ENCODE measurements at regions not wholly inside any gene's neighbourhood (a gene's known extent, or its start where the extent isn't known, plus 50 kb on each side); places are given as distances from the start of the nearest gene placed in this dataset.

- Histone ChIP-seq H3K79me2 (ENCODE audit: control insufficient read depth, insufficient read depth, low read length, poor library complexity) (no peaks in the 10 kb centered on the region), H4K91ac (ENCODE audit: low read depth, low read length) (no peak overlapping the region), H2BK12ac (ENCODE audit: low read length) (no peak overlapping the region), H3K27ac (ENCODE audit: low read depth, low read length) (no peak overlapping the region), H3K4ac (ENCODE audit: low read depth, low read length) (no peak overlapping the region), H3K9ac (ENCODE audit: low read length) (no peak overlapping the region), H3K36me3 (ENCODE audit: control insufficient read depth in 1 of 2, insufficient read depth in 2 of 2, low read length in 2 of 2) (no peaks in the 10 kb centered on the region), H2AK5ac (ENCODE audit: low read length) (no peak overlapping the region), H3K23ac (ENCODE audit: low read length) (no peak overlapping the region), H4K8ac (ENCODE audit: low read depth, low read length) (no peak overlapping the region), H3K4me2 (ENCODE audit: low read length) (no peak overlapping the region), H2AFZ (ENCODE audit: insufficient read depth, low read length, poor library complexity) (no peak overlapping the region), H4K12ac (ENCODE audit: low read depth, low read length) (no peak overlapping the region), H3K18ac (ENCODE audit: low read length) (no peak overlapping the region), H3K9me3 (ENCODE audit: insufficient read depth, low read depth, low read length) (no peaks in the 10 kb centered on the region), H3K4me1 (ENCODE audit: control insufficient read depth in 1 of 2, insufficient read depth in 2 of 2, low read length in 2 of 2) (no peaks in the 10 kb centered on the region), H2BK120ac (ENCODE audit: insufficient read depth, low read length, poor library complexity) (no peak overlapping the region), H3K79me1 (ENCODE audit: low read length) (no peaks in the 10 kb centered on the region), H2BK5ac (ENCODE audit: low read depth, low read length, poor library complexity) (no peak overlapping the region), H3K4me3 (ENCODE audit: low read depth, low read length) (no peak overlapping the region), H3K27me3 (ENCODE audit: insufficient read depth, low read length) (no peaks in the 10 kb centered on the region), H3K14ac (ENCODE audit: low read length) (no peak overlapping the region)
- no CpG with 5 or more reads among the region's 2 CpGs for WGBS (ENCODE audit: extremely low coverage, insufficient coverage, insufficient read length)
- DNase-seq, result no peak
Measured at GRCh38 chr20:7189231-7189630, 421.7 kb downstream of the BMP2 start.

- H3K4me1 ChIP-seq (ENCODE audit: control insufficient read depth in 1 of 2, insufficient read depth in 2 of 2, low read length in 2 of 2), result no peaks in the 10 kb centered on the region
- H4K91ac ChIP-seq (ENCODE audit: low read depth, low read length), result no peak overlapping the region
- H3K14ac ChIP-seq (ENCODE audit: low read length), result no peak overlapping the region
- H3K9ac ChIP-seq (ENCODE audit: low read length), result no peak overlapping the region
- H3K4me3 ChIP-seq (ENCODE audit: low read depth, low read length), result no peak overlapping the region
- H3K79me2 ChIP-seq (ENCODE audit: control insufficient read depth, insufficient read depth, low read length, poor library complexity), result no peaks in the 10 kb centered on the region
- no peaks in the 10 kb centered on the region for H3K79me1 ChIP-seq (ENCODE audit: low read length)
- no peak overlapping the region for H2AK5ac ChIP-seq (ENCODE audit: low read length)
- no peak overlapping the region for H3K4ac ChIP-seq (ENCODE audit: low read depth, low read length)
- no peak overlapping the region for H2AFZ ChIP-seq (ENCODE audit: insufficient read depth, low read length, poor library complexity)
- no peak overlapping the region for H3K18ac ChIP-seq (ENCODE audit: low read length)
- no peak overlapping the region for H4K8ac ChIP-seq (ENCODE audit: low read depth, low read length)
- no peak overlapping the region for H4K12ac ChIP-seq (ENCODE audit: low read depth, low read length)
- H3K9me3 ChIP-seq (ENCODE audit: insufficient read depth, low read depth, low read length), result no peaks in the 10 kb centered on the region
- peak in 1 of 2 donors; percentile 0 for DNase-seq
- H3K36me3 ChIP-seq (ENCODE audit: control insufficient read depth in 1 of 2, insufficient read depth in 2 of 2, low read length in 2 of 2), result no peaks in the 10 kb centered on the region
- H2BK120ac ChIP-seq (ENCODE audit: insufficient read depth, low read length, poor library complexity), result no peak overlapping the region
- H3K4me2 ChIP-seq (ENCODE audit: low read length), result no peak overlapping the region
- WGBS (ENCODE audit: extremely low coverage, insufficient coverage, insufficient read length), result no CpG with 5 or more reads among the region's 4 CpGs
- H3K27ac ChIP-seq (ENCODE audit: low read depth, low read length), result no peak overlapping the region
- no peak overlapping the region for H2BK12ac ChIP-seq (ENCODE audit: low read length)
- no peak overlapping the region for H3K23ac ChIP-seq (ENCODE audit: low read length)
- no peak overlapping the region for H2BK5ac ChIP-seq (ENCODE audit: low read depth, low read length, poor library complexity)
- H3K27me3 ChIP-seq (ENCODE audit: insufficient read depth, low read length), result no peaks in the 10 kb centered on the region
Measured at GRCh38 chr20:7193681-7194080, 426.2 kb downstream of the BMP2 start.

GRCh38 chr20:7195704-7196103 is 428.2 kb downstream of the BMP2 start:
- Histone ChIP-seq H4K91ac (ENCODE audit: low read depth, low read length) (no peak overlapping the region), H4K12ac (ENCODE audit: low read depth, low read length) (no peak overlapping the region), H2BK12ac (ENCODE audit: low read length) (no peak overlapping the region), H3K79me2 (ENCODE audit: control insufficient read depth, insufficient read depth, low read length, poor library complexity) (no peaks in the 10 kb centered on the region), H3K4me2 (ENCODE audit: low read length) (no peak overlapping the region), H3K18ac (ENCODE audit: low read length) (no peak overlapping the region), H3K27ac (ENCODE audit: low read depth, low read length) (no peak overlapping the region), H3K36me3 (ENCODE audit: control insufficient read depth in 1 of 2, insufficient read depth in 2 of 2, low read length in 2 of 2) (no peaks in the 10 kb centered on the region), H3K4me3 (ENCODE audit: low read depth, low read length) (no peak overlapping the region), H2BK120ac (ENCODE audit: insufficient read depth, low read length, poor library complexity) (no peak overlapping the region), H4K8ac (ENCODE audit: low read depth, low read length) (no peak overlapping the region), H3K9me3 (ENCODE audit: insufficient read depth, low read depth, low read length) (no peaks in the 10 kb centered on the region), H3K23ac (ENCODE audit: low read length) (no peak overlapping the region), H3K27me3 (ENCODE audit: insufficient read depth, low read length) (no peaks in the 10 kb centered on the region), H3K9ac (ENCODE audit: low read length) (no peak overlapping the region), H2BK5ac (ENCODE audit: low read depth, low read length, poor library complexity) (no peak overlapping the region), H3K4me1 (ENCODE audit: control insufficient read depth in 1 of 2, insufficient read depth in 2 of 2, low read length in 2 of 2) (no peaks in the 10 kb centered on the region), H3K79me1 (ENCODE audit: low read length) (no peaks in the 10 kb centered on the region), H3K4ac (ENCODE audit: low read depth, low read length) (no peak overlapping the region), H2AK5ac (ENCODE audit: low read length) (no peak overlapping the region), H3K14ac (ENCODE audit: low read length) (no peak overlapping the region), H2AFZ (ENCODE audit: insufficient read depth, low read length, poor library complexity) (no peak overlapping the region)
- WGBS (ENCODE audit: extremely low coverage, insufficient coverage, insufficient read length), result no CpG with 5 or more reads among the region's 5 CpGs
- DNase-seq, result no peak

- Histone ChIP-seq H2BK120ac (ENCODE audit: insufficient read depth, low read length, poor library complexity) (no peak overlapping the region), H3K18ac (ENCODE audit: low read length) (no peak overlapping the region), H4K8ac (ENCODE audit: low read depth, low read length) (no peak overlapping the region), H3K23ac (ENCODE audit: low read length) (no peak overlapping the region), H3K9me3 (ENCODE audit: insufficient read depth, low read depth, low read length) (no peaks in the 10 kb centered on the region), H3K27me3 (ENCODE audit: insufficient read depth, low read length) (no peaks in the 10 kb centered on the region), H4K91ac (ENCODE audit: low read depth, low read length) (no peak overlapping the region), H2BK12ac (ENCODE audit: low read length) (no peak overlapping the region), H2AFZ (ENCODE audit: insufficient read depth, low read length, poor library complexity) (no peak overlapping the region), H3K4me3 (ENCODE audit: low read depth, low read length) (no peak overlapping the region), H3K4ac (ENCODE audit: low read depth, low read length) (no peak overlapping the region), H3K14ac (ENCODE audit: low read length) (no peak overlapping the region), H3K4me1 (ENCODE audit: control insufficient read depth in 1 of 2, insufficient read depth in 2 of 2, low read length in 2 of 2) (no peaks in the 10 kb centered on the region), H4K12ac (ENCODE audit: low read depth, low read length) (no peak overlapping the region), H2BK5ac (ENCODE audit: low read depth, low read length, poor library complexity) (no peak overlapping the region), H2AK5ac (ENCODE audit: low read length) (no peak overlapping the region), H3K36me3 (ENCODE audit: control insufficient read depth in 1 of 2, insufficient read depth in 2 of 2, low read length in 2 of 2) (no peaks in the 10 kb centered on the region), H3K27ac (ENCODE audit: low read depth, low read length) (no peak overlapping the region), H3K9ac (ENCODE audit: low read length) (no peak overlapping the region), H3K79me1 (ENCODE audit: low read length) (no peaks in the 10 kb centered on the region), H3K79me2 (ENCODE audit: control insufficient read depth, insufficient read depth, low read length, poor library complexity) (no peaks in the 10 kb centered on the region), H3K4me2 (ENCODE audit: low read length) (no peak overlapping the region)
- no CpG with 5 or more reads among the region's 1 CpG for WGBS (ENCODE audit: extremely low coverage, insufficient coverage, insufficient read length)
- DNase-seq, result no peak
Measured at GRCh38 chr20:7196481-7196880, 429.0 kb downstream of the BMP2 start.

Measured in trophoblast cell (in vitro differentiated cells and primary cell).